ENCODE measurements at regions not wholly inside any gene's neighbourhood (a gene's known extent, or its start where the extent isn't known, plus 50 kb on each side); places are given as distances from the start of the nearest gene placed in this dataset.

DNA sequence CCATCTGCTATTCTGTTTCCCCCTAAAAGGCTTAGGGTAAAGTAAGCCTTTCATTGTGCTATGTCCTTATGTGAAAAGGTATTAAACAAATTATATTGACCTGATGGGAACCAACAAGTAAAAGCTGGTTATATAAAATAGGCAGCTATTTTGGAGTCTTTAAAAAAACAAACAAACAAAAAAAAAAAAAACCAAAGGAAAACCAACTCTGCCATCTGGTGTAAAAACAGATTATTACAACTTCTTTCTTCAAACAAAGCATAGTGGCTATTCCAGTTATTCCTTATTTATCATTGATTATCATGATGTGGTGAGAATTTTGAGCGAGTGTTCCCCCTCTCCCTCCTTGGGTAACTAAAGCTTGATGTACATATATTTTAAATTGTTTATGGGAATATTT is 122.3 kb upstream of the FHL2 start:
- TF ChIP-seq CTCF (conservative IDR thresholded peaks at IDR 0.05 in 1 of 2, IDR thresholded peaks at IDR 0.05 in 1 of 2; ENCODE audit: extremely low read depth in 1 of 2, insufficient read depth in 1 of 2, low read depth in 1 of 2, low read length in 2 of 2) (peak; percentile 31 to 47), EZH2 (IDR thresholded peaks at IDR 0.05; ENCODE audit: borderline replicate concordance, low read length) (no peak)
